MM.1S (cell line): ENCODE measurements at regions not wholly inside any gene's neighbourhood (a gene's known extent, or its start where the extent isn't known, plus 50 kb on each side); places are given as distances from the start of the nearest gene placed in this dataset.

Experiments used
- DNase-seq: peaks from one replicate; pipeline ENCODE4 v3.0.0-alpha.2; 2015
- H2AFZ ChIP-seq: fragments of 300-600 bp; sonication (generic); 2 replicates; pipeline ENCODE4 v1.6.0; 2016; ENCODE audit warnings: antibody characterized with exemption, low read length
- H3F3A ChIP-seq: fragments of 300-600 bp; sonication (generic); 2 replicates; pipeline ENCODE4 v1.6.1; 2016; ENCODE audit warnings: mild to moderate bottlenecking, antibody characterized with exemption, low read length, moderate library complexity, mixed read lengths; ENCODE audit not compliant: insufficient read depth
- H3K27ac ChIP-seq: fragments of 300-600 bp; sonication (generic); 2 replicates; pipeline ENCODE4 v1.5.1; 2016; ENCODE audit warnings: mild to moderate bottlenecking, low read length
- H3K27me3 ChIP-seq: fragments of 300-600 bp; sonication (generic); replicated peaks from 2 replicates; pipeline ENCODE4 v1.6.0; 2016; ENCODE audit warnings: low read length; ENCODE audit not compliant: insufficient read depth
- H3K36me3 ChIP-seq: fragments of 300-600 bp; sonication (generic); replicated peaks from 2 replicates; pipeline ENCODE4 v1.6.1; 2016; ENCODE audit warnings: mild to moderate bottlenecking, low read length, mixed read lengths; ENCODE audit not compliant: insufficient read depth
- H3K4me1 ChIP-seq: fragments of 300-600 bp; sonication (generic); 2 replicates; pipeline ENCODE4 v1.6.1; 2016; ENCODE audit warnings: low read length, mixed read lengths
- H3K4me2 ChIP-seq: fragments of 300-600 bp; sonication (generic); 2 replicates; pipeline ENCODE4 v1.6.0; 2016; ENCODE audit warnings: low read depth, low read length
- H3K4me3 ChIP-seq: fragments of 300-600 bp; sonication (generic); 2 replicates; pipeline ENCODE4 v1.5.1; 2016; ENCODE audit warnings: low read length, mixed read lengths
- H3K79me2 ChIP-seq: fragments of 300-600 bp; sonication (generic); 2 replicates; pipeline ENCODE4 v1.6.1; 2016; ENCODE audit warnings: mixed run types, low read length, mixed read lengths
- H3K9ac ChIP-seq: fragments of 300-600 bp; sonication (generic); 2 replicates; pipeline ENCODE4 v1.6.1; 2016; ENCODE audit warnings: low read length, mixed read lengths
- H3K9me2 ChIP-seq: fragments of 300-600 bp; sonication (generic); replicated peaks from 2 replicates; pipeline ENCODE4 v1.6.1; 2016; ENCODE audit warnings: mild to moderate bottlenecking, low read length, mixed read lengths; ENCODE audit not compliant: insufficient read depth
- H3K9me3 ChIP-seq: fragments of 300-600 bp; sonication (generic); replicated peaks from 2 replicates; pipeline ENCODE4 v1.6.1; 2016; ENCODE audit warnings: mild to moderate bottlenecking, low read length, mixed read lengths; ENCODE audit not compliant: insufficient read depth
- H4K20me1 ChIP-seq: fragments of 300-600 bp; sonication (generic); 2 replicates; pipeline ENCODE4 v1.6.1; 2016; ENCODE audit warnings: mild to moderate bottlenecking, low read length, moderate library complexity, mixed read lengths; ENCODE audit not compliant: insufficient read depth
- EZH2 ChIP-seq: fragments of 300-600 bp; sonication (generic); optimal IDR thresholded peaks from 2 replicates; pipeline ENCODE3; 2017; ENCODE audit warnings: low read depth, mild to moderate bottlenecking, antibody characterized with exemption, low read length, mixed read lengths
- EZH2phosphoT487 ChIP-seq: fragments of 300-600 bp; sonication (generic); IDR thresholded peaks from 2 replicates; pipeline ENCODE4 v1.6.1; 2018; ENCODE audit warnings: antibody characterized with exemption, low read length
- TF ChIP-seq, protein P1 (sequence below): fragments of 300-600 bp; sonication (generic); IDR thresholded peaks from 2 replicates; pipeline ENCODE4 v1.5.1; 2016; ENCODE audit warnings: antibody characterized with exemption, low read length, mixed read lengths

DNA sequence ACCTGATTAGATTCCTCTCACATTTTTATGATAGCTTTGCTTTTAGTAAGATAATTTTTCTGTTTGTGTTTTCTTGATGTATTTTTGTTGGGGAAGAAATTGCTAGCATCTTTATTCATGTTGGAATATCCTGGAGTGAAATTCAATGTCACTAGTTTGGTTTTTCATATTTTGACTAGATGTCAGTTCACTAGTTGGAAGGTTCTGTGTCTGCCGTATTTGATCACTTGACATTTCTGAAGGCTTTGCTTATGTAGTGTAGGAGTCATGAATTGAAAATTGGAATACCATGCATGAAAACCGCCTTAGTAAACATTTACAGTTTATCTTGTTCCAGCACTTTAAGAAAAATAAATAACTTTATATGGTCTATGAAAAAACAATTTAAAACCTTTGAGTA is 348.4 kb downstream of the AASDHPPT start:
- no peaks in the 10 kb centered on the region for H3K9me3 ChIP-seq
- no peak overlapping the region for H2AFZ ChIP-seq
- TF ChIP-seq EZH2 (no peak), EZH2phosphoT487 (no peak)
- TF ChIP-seq, protein P1, sequence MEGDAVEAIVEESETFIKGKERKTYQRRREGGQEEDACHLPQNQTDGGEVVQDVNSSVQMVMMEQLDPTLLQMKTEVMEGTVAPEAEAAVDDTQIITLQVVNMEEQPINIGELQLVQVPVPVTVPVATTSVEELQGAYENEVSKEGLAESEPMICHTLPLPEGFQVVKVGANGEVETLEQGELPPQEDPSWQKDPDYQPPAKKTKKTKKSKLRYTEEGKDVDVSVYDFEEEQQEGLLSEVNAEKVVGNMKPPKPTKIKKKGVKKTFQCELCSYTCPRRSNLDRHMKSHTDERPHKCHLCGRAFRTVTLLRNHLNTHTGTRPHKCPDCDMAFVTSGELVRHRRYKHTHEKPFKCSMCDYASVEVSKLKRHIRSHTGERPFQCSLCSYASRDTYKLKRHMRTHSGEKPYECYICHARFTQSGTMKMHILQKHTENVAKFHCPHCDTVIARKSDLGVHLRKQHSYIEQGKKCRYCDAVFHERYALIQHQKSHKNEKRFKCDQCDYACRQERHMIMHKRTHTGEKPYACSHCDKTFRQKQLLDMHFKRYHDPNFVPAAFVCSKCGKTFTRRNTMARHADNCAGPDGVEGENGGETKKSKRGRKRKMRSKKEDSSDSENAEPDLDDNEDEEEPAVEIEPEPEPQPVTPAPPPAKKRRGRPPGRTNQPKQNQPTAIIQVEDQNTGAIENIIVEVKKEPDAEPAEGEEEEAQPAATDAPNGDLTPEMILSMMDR: no peak
- no peaks in the 10 kb centered on the region for H3K4me1 ChIP-seq
- no peak overlapping the region for H3K9ac ChIP-seq
- no peaks in the 10 kb centered on the region for H3K79me2 ChIP-seq
- no peaks in the 10 kb centered on the region for H3K27me3 ChIP-seq
- DNase-seq: no peak
- H3K36me3 ChIP-seq: no peaks in the 10 kb centered on the region
- no peaks in the 10 kb centered on the region for H3K9me2 ChIP-seq
- H3K27ac ChIP-seq: no peak overlapping the region
- no peak overlapping the region for H3K4me2 ChIP-seq
- no peaks in the 10 kb centered on the region for H4K20me1 ChIP-seq
- H3K4me3 ChIP-seq: no peak overlapping the region
- no peaks in the 10 kb centered on the region for H3F3A ChIP-seq

DNA sequence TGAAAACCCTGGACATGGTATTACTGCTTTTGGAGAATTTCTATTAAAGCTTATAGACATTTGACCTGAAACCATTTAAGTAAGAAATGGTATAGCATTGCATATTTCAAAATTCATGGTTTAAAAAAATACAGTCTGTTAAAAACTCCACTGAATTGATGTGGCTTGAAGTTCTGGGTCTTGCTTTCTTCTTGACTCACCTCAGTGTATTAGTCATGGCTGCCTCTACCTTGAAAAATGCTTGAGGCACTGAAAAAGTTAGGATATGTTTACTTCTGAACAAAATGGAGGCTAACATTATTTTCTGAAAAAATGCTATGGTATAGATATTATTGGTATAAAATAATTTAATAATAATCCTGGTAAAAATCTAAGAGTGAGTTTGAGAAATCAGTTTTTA is 349.2 kb downstream of the AASDHPPT start:
- Histone ChIP-seq H4K20me1 (no peaks in the 10 kb centered on the region), H3K9me2 (no peaks in the 10 kb centered on the region), H3F3A (no peaks in the 10 kb centered on the region), H3K9ac (no peak overlapping the region), H3K9me3 (no peaks in the 10 kb centered on the region), H3K27me3 (no peaks in the 10 kb centered on the region), H3K79me2 (no peaks in the 10 kb centered on the region), H3K4me3 (no peak overlapping the region), H3K27ac (no peak overlapping the region), H3K4me1 (no peaks in the 10 kb centered on the region), H3K36me3 (no peaks in the 10 kb centered on the region), H2AFZ (no peak overlapping the region), H3K4me2 (no peak overlapping the region)
- no peak for DNase-seq
- TF ChIP-seq EZH2: no peak
- no peak for TF ChIP-seq EZH2phosphoT487
- TF ChIP-seq, protein P1: no peak

DNA sequence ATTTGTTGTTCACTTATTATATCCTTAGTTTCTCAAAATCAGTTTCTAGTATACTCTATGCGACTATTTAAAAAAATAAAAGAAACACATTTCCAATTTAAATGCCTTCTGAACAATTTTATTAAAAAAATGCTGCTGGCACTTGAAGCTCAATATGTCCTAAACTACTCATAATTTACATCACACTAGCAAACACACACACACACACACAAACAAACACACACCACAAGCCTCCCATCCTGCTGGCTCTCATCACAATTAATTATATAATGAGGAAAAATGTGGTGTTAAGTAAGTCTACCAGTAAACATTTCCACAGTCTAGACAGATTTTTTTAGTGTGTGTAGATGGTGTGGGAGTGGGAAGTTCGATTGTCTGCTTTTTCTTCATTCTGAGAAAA is 350.3 kb downstream of the AASDHPPT start:
- Histone ChIP-seq H3K9ac (no peak overlapping the region), H3K9me3 (no peaks in the 10 kb centered on the region), H3K4me2 (no peak overlapping the region), H2AFZ (no peak overlapping the region), H3K27me3 (no peaks in the 10 kb centered on the region), H3K4me1 (no peaks in the 10 kb centered on the region), H3K9me2 (no peaks in the 10 kb centered on the region), H3K27ac (no peak overlapping the region), H3K36me3 (no peaks in the 10 kb centered on the region), H3F3A (no peaks in the 10 kb centered on the region), H4K20me1 (no peaks in the 10 kb centered on the region), H3K4me3 (no peak overlapping the region), H3K79me2 (no peaks in the 10 kb centered on the region)
- DNase-seq: no peak
- no peak for TF ChIP-seq EZH2phosphoT487
- TF ChIP-seq, protein P1: no peak
- no peak for TF ChIP-seq EZH2
